Activated CD4-positive, CD25-positive, alpha-beta regulatory T cell (primary cell): ENCODE measurements at regions not wholly inside any gene's neighbourhood (a gene's known extent, or its start where the extent isn't known, plus 50 kb on each side); places are given as distances from the start of the nearest gene placed in this dataset.

ENCODE experiments used
- DNase-seq, 4 experiments: peaks; one replicate each; lab custom pipeline; 2025; lab: John Stamatoyannopoulos, UW

DNA sequence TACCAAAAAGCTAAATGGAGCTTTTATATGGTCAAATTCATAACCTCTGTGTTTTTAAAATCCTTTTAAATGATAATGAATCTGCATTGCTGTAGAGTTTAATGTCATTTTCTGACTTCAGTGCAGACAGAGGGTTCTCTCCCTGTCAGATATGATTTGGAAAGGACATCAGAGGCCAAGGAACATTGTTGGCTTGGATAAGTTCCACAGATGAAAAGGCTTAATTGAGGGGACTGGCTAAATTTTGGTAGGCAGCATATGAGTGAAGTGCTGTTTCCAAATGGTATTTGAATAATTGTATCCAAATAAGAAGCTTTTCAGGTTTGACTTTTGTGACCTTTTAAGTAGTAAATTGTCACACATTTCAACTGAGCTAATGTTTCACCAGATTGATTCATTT lies 124.6 kb upstream of the KCNH7 start:
- no peak for DNase-seq

DNA sequence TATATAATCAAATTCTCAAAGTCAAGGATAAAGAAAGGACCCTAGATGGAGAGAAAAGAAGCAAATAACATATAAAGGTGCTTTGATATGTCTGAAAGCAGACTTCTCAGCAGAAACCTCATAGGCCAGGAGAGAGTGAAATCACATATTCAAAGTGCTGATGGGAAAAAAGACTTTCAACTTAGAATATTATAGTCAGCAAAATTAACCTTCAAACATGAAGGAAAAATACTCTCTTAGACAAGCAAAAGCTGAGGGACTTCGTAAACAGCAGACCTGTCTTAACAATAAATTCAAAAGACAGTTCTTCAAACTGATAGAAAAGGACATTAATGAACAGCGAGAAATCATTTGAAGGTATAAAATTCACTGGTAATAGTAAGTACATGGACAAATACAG lies 107.2 kb upstream of the KCNH7 start:
- no peak for DNase-seq

DNA sequence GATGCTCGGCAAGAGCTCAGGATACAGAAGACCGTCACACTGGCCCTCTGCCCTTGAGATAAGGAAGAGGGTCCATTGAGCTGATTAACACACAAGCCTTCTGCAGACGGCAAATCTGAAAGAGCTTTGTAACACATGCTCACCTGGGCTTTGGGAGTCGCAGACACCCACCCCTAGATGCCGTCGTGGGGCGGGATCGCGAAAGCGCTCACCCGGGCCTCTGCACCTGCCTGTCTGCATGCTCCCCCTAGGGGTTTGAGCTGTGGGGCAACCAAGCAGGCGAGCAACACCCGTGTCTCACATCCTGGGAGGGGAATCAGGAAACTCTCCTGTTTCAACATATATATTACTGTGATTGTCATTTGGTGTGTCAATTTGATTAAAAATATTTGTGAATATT lies 99.8 kb upstream of the KCNH7 start:
- no peak for DNase-seq

DNA sequence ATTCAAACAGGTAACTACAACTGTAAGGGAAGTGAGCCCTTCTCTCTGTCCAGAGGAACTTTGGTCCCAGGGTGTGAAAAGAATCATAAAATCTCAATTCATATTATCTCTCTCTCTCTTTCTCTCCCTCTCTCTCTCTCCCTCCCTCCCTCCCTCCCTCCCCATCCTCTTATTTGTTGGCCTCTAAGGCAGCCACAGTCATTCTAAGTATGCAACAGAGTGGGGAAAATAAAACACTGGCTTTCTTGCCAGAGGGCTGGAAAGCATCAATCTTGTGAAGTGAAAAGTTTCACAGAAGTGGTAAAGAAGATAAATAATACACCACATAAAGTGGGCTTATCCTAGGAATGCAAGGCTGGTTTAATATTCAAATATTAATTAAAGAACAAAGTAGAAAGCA lies 95.6 kb upstream of the KCNH7 start:
- DNase-seq: no peak

DNA sequence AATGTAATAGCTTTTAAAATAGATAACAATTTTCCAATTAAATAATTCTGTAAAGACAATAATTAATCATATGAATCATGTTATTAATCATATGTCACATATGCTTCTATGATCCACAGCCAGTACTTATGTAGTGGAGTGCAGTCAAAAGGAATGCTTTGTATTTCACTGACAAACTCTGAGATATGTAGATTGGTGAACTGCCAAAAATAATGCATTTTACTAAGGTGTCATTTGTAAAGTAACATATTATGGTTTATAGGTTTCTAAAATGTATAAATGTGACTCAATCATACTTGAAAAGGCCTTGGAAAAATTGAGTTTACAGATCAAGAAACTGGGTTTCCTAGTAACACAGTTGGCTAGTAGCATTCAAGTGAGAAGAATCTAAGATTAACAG lies 93.8 kb upstream of the KCNH7 start:
- DNase-seq: no peak

DNA sequence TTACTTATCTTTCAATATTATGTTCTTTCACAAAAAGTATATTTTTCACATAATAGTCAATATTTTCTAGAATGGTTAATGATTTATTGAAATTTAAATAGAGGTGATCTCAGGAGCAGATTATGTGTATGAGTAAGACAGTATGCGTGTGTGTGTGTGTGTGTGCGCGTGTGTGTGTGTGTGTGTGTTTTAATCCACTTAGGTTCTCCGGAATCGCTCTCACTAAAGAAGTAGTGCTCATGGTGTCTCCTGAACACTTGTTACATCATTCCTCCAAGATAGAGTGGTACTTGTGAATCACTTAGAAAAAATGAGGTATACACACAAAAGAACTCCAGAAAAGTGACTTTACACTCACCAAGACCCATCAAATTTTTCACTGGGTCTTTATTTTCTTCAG lies 91.0 kb upstream of the KCNH7 start:
- no peak for DNase-seq

DNA sequence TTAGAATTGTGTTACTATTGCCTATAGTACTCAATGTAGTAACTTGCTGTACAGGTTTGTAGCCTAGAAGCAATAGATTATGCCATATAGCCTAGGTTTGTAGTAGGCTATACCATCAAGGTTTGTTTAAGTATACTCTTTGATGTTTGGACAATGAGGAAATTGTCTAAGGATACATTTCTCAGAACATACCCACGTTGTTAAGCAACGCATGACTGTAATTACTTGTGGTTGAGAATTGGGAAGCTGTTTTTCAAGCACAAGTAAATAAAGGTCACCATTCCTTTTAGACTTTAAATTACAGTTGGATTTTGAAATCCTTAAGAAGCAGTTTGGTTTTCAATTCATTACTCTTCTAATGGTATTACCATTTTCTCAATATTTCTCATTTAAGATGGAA lies 89.8 kb upstream of the KCNH7 start:
- no peak for DNase-seq

DNA sequence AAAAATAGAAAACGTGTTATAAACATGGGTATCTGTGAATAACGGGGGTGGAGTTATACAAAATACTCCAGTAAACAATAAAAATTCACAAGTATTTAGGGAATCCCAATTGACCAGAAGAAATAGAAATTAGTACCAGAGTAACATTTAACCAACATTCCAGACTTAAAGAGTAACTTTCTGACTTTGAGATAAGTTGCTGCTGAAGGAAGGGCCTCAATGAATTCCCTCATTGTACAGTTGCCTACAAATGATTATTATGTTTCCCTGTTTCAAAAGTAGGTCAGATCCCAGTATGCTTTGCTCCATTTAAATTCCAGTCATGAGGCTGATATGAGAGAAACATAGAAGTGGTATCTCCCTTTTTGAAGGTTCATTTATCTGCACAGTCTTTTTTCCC lies 88.3 kb upstream of the KCNH7 start:
- no peak for DNase-seq

DNA sequence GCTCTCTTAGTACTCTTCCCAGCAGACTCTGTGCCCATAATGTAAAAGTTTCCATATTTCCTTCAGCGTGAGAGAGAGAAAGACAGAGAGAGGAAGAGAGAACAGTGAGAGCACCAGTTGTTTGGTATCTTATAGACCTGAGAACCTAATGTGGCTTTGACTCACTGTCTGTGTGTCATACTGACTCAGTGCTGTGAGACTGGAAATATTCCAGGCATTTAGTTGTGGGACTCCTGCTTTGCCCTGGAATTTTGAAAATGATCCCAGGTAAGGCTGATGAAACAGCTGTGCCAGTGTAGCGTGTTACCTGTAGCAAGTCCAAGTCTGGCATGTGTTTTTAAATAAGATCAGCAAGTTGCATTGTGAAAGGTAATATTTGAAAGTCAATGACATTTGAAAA lies 87.9 kb upstream of the KCNH7 start:
- no peak for DNase-seq

DNA sequence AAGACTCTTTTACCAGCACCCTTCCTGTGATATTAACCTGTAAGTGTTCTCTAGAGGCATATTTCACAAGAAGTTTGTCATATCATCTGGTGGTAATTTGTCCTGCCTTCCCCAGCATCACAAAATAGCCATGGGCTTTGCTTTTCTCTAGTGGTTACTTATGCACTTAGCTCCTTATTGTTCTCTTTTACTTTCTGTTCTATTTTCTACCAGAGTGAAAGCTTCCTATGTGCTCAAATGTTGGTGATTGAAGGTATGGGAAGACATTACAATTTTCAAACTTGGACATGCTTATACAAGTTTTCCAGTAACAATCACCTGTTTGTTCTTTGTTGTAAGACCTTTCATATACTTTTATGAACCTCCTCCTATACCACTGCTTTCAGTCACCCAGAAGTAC lies 87.0 kb upstream of the KCNH7 start:
- DNase-seq: no peak

DNA sequence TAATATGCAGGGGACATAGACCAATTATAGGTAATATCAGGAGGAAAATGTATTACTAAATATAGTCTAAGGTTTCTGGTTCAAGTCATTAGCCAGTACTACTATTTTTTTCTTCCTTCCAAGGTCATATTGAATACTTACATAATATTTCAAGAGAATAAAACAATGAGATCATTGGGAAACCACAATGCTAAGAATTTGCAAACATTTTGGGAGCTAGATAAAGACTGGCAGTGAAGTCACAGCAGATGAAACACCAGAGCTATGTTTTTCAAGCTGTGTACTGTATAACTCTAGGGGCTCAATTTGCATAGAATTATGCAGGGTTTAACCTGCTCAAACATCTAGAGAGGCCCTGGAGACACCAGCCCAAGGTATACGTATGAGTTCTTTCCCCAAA lies 80.5 kb upstream of the KCNH7 start:
- no peak for DNase-seq

DNA sequence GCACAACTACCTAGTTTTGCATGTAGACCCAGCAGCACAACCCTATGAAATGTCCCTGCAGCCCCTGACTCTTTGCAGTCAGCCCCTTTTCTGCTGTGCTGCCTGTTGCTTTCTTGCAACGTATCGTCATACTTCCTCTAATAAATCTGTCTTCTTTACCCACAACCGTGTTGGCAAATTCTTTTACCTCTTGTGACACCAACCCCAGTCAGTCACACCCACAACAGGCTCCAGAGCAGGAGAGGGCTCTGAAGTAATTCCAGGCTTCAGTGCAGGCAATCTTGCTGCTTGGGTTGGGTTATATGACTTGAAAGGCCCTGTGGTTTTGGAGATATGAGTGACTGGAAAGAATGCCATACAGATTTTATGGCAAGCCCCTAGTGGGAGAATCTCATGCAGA lies 79.1 kb upstream of the KCNH7 start:
- no peak for DNase-seq

DNA sequence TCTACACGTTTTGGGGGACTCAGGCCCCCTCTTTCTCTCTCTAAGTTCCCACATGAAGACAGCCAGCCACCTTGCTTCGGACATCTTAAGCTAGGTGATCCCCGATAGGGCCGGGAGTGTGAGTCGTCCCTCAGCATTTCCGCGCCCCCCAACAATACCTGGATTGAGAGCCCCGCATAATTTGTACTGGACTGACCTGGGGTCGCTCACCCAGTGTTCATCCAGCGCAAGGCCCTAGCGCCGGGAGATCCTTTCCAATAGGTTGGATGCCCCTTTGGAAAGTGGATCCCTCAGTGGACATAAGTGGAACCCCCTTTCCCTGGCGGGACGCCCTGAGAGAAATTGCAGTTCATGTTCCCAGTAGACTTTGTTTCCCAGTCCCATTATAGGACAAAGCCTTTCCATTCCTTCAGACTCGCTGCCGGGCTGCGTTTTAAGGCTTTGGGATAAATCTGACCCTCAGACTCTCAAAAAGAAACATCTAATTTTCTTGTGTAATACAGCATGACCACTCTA lies 77.8 kb upstream of the KCNH7 start:
- DNase-seq: no peak

DNA sequence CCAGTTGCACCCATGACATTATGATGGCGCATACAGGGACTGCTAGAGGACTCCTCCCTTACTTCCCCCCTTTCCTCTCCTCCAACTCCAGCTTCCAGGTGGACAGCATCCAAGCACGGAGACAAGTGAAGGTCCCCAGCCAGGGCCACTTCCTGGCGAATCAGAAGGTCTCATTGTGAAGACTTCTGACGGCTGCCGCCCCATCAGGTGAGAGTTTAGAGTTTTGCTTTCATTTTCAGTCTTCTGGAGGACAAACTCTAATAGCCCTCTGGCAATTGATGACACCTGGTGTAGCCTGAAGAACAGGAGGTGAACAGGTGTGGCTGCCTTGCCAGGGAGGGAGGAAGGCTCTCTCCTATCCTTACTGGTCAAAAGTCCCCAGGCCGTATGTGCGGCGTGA lies 77.3 kb upstream of the KCNH7 start:
- no peak for DNase-seq

DNA sequence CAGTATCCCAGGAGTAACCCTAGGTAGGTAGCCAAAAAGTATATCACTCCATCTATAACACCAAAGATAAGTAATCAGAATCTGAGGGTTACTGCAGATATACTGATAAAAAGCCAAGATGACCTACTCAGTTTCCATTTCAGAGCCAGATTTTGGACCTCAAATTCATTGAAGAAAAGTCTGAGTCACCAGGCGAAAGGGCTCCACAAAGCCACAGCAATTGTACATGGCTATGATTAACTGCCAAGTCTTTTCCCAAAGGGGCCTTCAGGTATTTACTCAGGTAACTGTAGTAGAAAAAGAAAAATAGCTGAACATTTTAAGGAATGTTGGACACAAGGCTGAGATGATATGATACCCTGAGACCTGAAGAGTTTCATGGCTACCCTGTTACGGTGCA lies 75.6 kb upstream of the KCNH7 start:
- DNase-seq: no peak

DNA sequence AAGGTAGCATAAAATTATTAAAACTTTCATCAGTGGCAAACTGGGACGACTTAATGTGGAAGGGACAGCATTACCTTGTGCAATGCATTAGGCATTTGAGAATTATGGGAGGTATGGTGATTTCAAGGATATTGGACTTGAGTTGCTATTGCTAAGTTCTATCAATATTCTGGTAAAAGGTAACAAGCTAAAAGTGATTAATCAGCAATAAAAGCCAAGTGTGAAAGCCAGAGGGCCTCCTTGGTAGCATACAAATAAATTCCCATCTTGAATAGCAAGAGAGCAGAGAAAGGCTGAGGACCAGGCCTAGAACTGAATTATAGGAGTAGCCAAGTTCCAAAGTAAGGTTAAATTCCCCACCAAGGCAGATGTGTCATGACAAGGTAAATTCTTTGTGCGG lies 74.2 kb upstream of the KCNH7 start:
- DNase-seq: no peak

DNA sequence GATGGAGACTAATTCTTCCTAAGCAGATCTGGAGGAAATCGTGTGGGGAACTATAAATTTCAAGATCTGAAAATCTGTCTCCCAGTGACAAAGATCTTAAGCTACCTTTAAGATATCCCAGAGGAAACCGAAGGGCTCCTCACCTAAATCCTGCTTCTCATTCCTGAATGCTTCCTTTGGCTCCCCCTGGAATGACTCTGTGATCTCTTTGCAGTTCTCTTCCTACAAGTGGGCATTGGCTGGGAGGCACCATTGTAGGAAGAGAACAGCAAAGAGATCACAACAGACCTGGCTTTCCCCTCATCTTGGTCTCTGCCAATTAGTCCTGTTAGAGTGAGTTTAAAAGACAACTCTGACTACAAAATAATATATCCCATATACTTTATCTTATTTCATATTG lies 70.0 kb upstream of the KCNH7 start:
- no peak for DNase-seq

DNA sequence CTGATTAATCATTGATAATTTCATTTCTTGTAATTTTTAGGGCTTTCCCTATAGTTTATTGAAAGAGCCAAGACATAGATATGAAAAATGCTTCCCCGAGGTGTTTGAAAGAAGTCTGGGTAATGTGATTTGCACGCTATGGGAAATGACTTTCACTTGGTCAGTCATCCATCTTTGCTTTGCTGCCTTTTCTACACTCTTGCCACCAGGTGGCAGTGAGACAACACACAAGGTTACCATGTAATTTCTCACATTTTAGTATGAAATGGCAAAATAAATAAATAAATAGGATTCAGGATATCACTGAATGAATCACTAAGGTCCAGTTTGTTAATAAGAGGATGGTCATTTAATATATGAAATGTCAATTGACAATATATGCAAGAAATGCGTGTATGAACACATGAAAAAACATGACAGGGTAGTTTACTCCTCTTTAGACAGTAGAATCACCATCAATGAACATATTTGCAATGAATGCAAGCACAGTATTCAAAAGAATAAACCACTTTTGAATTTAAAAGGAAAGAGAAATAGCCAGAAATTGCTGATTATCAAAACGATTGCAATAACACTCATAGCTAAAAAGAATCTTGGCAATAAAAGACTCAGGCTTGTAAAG lies 52.2 kb upstream of the KCNH7 start:
- DNase-seq: no peak

DNA sequence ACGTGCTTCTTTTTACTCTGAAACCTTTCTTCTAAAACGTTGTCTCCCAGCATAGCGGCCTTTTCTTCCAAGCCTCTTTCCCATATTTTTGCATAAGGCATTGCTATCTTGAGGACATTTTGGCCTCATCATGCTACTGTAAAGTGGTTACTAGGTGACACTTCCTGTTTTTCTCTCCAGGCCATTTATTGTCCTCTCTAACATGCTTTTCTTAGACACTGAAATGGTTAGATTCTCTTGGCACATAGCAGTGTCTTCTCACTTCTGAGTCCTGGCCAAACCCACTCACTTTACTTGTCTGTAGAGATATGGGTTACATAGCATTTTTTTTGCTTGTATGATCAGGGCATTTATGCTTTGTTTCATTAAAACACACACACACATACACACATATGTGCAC lies 50.1 kb upstream of the KCNH7 start:
- no peak for DNase-seq
